Fibroblast of mammary gland (primary cell): ENCODE measurements at regions not wholly inside any gene's neighbourhood (a gene's known extent, or its start where the extent isn't known, plus 50 kb on each side); places are given as distances from the start of the nearest gene placed in this dataset.

Experiments used
- DNase-seq: peaks from one replicate; pipeline ENCODE4 v3.0.0-alpha.2; 2010; ENCODE audit warnings: low read depth
- H3K4me3 ChIP-seq: 2 replicates; pipeline ENCODE4 v1.5.1; 2011; ENCODE audit warnings: low read depth, mild to moderate bottlenecking, low read length, moderate library complexity; ENCODE audit not compliant: control insufficient read depth
- TF ChIP-seq, protein P1 (sequence below): conservative IDR thresholded peaks from 2 replicates; pipeline ENCODE4 v1.5.1; 2011; ENCODE audit warnings: low read depth, low read length, inconsistent platforms; ENCODE audit not compliant: control insufficient read depth, insufficient read depth

DNA sequence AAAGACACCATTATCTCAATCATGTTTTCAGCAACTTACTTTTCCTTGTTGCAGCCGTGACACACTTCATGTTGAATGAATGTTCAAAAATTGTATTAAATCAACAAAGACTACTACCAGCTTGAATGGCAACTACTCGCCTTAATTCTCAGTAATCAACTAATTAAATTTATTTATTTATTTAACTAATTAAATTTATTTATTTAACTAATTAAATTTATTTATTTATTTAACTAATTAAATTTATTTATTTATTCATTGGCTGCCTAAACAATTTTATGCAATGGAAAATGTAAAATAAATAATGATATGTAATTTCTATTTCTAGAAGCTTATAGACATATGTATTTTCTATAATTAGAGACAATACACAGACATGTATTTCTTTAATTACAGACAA is 435.4 kb downstream of the GPAM start:
- no peak overlapping the region for H3K4me3 ChIP-seq
- DNase-seq: no peak
- TF ChIP-seq, protein P1, sequence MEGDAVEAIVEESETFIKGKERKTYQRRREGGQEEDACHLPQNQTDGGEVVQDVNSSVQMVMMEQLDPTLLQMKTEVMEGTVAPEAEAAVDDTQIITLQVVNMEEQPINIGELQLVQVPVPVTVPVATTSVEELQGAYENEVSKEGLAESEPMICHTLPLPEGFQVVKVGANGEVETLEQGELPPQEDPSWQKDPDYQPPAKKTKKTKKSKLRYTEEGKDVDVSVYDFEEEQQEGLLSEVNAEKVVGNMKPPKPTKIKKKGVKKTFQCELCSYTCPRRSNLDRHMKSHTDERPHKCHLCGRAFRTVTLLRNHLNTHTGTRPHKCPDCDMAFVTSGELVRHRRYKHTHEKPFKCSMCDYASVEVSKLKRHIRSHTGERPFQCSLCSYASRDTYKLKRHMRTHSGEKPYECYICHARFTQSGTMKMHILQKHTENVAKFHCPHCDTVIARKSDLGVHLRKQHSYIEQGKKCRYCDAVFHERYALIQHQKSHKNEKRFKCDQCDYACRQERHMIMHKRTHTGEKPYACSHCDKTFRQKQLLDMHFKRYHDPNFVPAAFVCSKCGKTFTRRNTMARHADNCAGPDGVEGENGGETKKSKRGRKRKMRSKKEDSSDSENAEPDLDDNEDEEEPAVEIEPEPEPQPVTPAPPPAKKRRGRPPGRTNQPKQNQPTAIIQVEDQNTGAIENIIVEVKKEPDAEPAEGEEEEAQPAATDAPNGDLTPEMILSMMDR: no peak

DNA sequence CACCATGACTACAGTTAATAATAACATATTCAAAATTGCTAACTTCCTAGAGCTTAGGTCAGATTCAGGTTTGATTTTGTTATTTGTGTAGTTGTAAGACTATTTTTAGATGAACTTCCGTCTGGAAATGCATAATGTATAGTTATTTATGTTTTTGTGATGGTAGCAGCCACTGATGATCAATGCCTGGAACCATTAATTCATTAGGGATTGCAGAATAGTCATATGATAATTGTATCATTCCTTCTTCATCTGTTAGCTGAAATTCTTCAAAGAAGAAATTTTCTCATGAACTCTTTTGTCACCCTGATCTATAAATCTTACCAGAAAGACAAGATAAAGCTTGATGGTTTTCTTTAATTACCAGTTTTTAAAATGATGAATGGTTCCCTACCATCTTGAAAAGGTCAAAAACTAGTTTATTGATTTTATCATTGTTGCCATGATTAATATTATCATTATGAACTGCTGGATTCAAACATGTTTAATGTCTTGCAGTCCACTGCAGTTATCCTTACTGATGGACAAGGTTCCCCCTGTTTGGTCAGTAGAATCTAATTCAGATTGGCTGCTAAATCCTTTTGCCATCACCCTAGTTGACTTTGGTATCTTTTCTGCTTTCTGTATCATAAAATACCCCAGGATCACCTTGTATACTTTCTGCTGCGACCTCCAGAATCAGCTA is 433.3 kb downstream of the GPAM start:
- TF ChIP-seq, protein P1: no peak
- no peak for DNase-seq
- no peak overlapping the region for H3K4me3 ChIP-seq

DNA sequence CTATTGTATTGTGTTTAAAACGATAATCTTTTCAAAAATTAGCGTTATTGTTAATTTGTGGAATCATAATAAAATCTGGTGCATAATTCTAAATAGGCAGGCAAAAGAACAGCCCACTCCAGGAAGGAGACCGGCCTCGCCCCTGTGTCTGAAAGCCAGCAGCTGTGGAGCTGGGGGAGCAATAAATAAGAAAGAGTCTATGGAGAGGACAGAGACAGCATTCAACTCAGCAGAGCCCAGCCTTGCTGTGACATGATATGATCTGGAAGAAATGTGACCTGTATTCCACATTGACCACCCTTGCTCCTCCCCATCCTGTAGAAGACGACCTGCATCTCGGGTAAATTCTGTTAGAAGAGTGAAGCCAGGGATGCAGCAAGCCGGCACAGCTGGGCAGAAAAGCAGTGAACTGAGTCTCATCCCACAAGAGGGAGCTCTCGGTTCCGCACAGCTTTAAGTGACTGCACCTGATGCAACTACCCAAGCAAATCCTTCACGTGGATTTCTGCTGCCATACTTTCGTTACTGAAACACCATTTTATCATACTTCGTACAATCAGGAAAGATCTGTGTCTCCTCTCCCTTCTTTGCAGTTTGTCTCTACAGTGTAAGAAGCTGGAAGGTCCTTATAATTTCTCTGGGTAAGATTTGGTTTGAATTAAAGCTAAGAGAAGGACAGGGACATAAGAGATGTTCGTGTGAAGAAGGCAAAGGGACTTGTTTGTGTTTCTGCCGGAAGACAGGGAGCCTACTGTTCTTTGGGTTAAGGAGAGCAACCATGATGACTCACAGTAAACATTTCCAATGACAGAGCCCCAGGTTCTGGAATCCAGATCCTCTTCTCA is 427.1 kb downstream of the GPAM start:
- H3K4me3 ChIP-seq: no peak overlapping the region
- peak; percentile 69 for DNase-seq
- TF ChIP-seq, protein P1: peak; percentile 74

DNA sequence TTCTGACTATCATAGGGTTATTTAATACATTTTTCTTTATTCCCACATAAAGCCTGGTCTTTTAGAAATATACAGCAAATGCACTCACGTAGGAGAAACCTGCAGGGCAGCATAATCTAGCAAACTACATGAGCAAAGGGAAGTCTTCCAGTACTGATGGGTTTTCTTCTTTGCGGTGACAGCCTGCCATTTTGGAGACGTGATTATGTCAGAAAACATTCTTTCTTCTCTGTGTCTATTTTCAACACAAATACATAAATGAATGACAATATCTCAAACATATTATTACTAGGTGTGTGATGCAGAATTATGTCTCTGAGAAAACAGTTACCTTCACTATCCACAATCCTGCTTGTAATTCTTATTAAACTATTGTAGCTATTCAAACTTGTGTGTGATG is 425.0 kb downstream of the GPAM start:
- TF ChIP-seq, protein P1: no peak
- no peak for DNase-seq
- no peak overlapping the region for H3K4me3 ChIP-seq

DNA sequence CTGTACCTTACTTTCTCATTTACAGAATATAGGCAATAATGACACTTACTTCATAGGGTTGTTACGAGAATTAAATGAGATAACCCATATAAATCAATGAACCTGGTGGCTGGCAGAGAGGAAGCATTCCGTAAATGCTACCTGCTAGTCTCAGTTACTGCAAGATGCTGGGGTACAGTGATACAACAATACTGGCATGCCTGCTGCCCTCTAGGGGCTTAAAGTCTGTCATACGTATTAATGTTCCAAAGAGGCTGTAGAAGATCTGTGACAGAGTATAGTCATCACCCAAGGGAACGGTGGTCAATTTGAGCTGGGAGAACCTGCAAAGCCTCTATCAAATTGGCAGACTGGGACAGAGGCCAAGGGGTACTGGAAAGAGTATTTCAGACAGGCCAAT is 421.5 kb downstream of the GPAM start:
- DNase-seq: peak; percentile 8
- H3K4me3 ChIP-seq: no peak overlapping the region
- TF ChIP-seq, protein P1: no peak

DNA sequence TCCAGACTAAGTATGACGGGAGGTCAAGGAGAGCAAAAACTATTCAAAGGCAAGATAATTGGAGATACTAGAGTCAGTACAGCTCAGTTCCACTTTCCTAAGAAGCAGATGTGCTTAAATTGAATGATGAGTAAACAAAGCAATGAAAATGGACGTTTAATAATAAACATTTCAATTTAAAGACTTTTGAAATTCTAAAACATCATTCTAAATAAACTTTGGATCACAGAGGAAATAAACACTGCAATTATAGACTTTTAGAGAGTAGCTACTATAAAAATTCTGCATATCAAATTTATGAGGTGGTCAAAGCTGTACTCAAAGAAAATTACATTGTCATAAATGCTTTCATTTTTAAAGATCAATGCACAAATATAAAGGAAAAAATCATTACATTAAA is 418.3 kb downstream of the GPAM start:
- no peak for DNase-seq
- H3K4me3 ChIP-seq: no peak overlapping the region
- TF ChIP-seq, protein P1: no peak
